ENCODE measurements at regions not wholly inside any gene's neighbourhood (a gene's known extent, or its start where the extent isn't known, plus 50 kb on each side); places are given as distances from the start of the nearest gene placed in this dataset.
"Not testable (repeated sequence)": the region's sequence is repeated elsewhere in the genome, so short reads cannot be mapped to it uniquely, and the experiment has no call there.

- not testable (repeated sequence) for H3K9me3 ChIP-seq; H3K4me1 ChIP-seq; DNase-seq (ENCODE audit: low spot score in 2 of 2); H3K36me3 ChIP-seq; H3K27ac ChIP-seq; H3K27me3 ChIP-seq; H3K4me3 ChIP-seq
- 83% methylated on average over 1 of the region's 1 CpG for WGBS
Measured at GRCh38 chr1:83154306-83154705, 844.6 kb downstream of the TTLL7 start.

- peak; percentile 62 to 71 for DNase-seq (ENCODE audit: low spot score in 2 of 2)
- H3K27me3 ChIP-seq, H3K4me3 ChIP-seq, H3K9me3 ChIP-seq, H3K36me3 ChIP-seq, H3K27ac ChIP-seq, H3K4me1 ChIP-seq: not testable (repeated sequence)
- WGBS, result 57% methylated on average over 2 of the region's 3 CpGs
Measured at GRCh38 chr1:83151167-83151898, 847.6 kb downstream of the TTLL7 start.

GRCh38 chr1:83150479-83150878 is 848.5 kb downstream of the TTLL7 start:
- 68% methylated on average over 6 of the region's 6 CpGs for WGBS
- not testable (repeated sequence) for H3K9me3 ChIP-seq; H3K4me3 ChIP-seq; H3K4me1 ChIP-seq; H3K36me3 ChIP-seq; H3K27me3 ChIP-seq; DNase-seq (ENCODE audit: low spot score in 2 of 2); H3K27ac ChIP-seq

GRCh38 chr1:83145820-83146219 is 853.1 kb downstream of the TTLL7 start:
- not testable (repeated sequence) for DNase-seq (ENCODE audit: low spot score in 2 of 2); H3K27ac ChIP-seq; H3K4me1 ChIP-seq; H3K36me3 ChIP-seq; H3K27me3 ChIP-seq; H3K9me3 ChIP-seq; H3K4me3 ChIP-seq
- WGBS, result 54% methylated on average over 2 of the region's 2 CpGs

GRCh38 chr1:83142802-83143201 is 856.1 kb downstream of the TTLL7 start:
- not testable (repeated sequence) for H3K9me3 ChIP-seq; H3K4me3 ChIP-seq; H3K27ac ChIP-seq; DNase-seq (ENCODE audit: low spot score in 2 of 2); H3K27me3 ChIP-seq; H3K36me3 ChIP-seq; H3K4me1 ChIP-seq
- no CpG with 5 or more reads among the region's 1 CpG for WGBS

GRCh38 chr1:83135524-83136157 is 863.3 kb downstream of the TTLL7 start:
- H3K4me1 ChIP-seq; DNase-seq (ENCODE audit: low spot score in 2 of 2); H3K27ac ChIP-seq; H3K27me3 ChIP-seq; H3K36me3 ChIP-seq; H3K9me3 ChIP-seq; H3K4me3 ChIP-seq: not testable (repeated sequence)
- 88% methylated on average over 1 of the region's 1 CpG for WGBS

- not testable (repeated sequence) for H3K4me3 ChIP-seq; H3K36me3 ChIP-seq; DNase-seq (ENCODE audit: low spot score in 2 of 2); H3K9me3 ChIP-seq; H3K4me1 ChIP-seq; H3K27me3 ChIP-seq; H3K27ac ChIP-seq
- 92% methylated on average over 1 of the region's 3 CpGs for WGBS
Measured at GRCh38 chr1:83134322-83135014, 864.5 kb downstream of the TTLL7 start.

- no peak for DNase-seq (ENCODE audit: low spot score in 2 of 2)
Measured at GRCh38 chr1:83131692-83131955, 867.3 kb downstream of the TTLL7 start.

More at GRCh38 chr1:83131692-83131955, 867.3 kb downstream of the TTLL7 start:
- WGBS, result 51% methylated on average over 1 of the region's 1 CpG
- H3K27ac ChIP-seq, result no peak overlapping the region
- H3K4me3 ChIP-seq, result no peak overlapping the region
- H3K36me3 ChIP-seq, result no peaks in the 10 kb centered on the region
- H3K27me3 ChIP-seq, result no peaks in the 10 kb centered on the region
- no peaks in the 10 kb centered on the region for H3K9me3 ChIP-seq
- TF ChIP-seq POLR2AphosphoS5 (IDR thresholded peaks at IDR 0.05) (no peak), CTCF (IDR thresholded peaks at IDR 0.05) (no peak)
- no peaks in the 10 kb centered on the region for H3K4me1 ChIP-seq

Data from suprapubic skin (tissue), 4 donors.